ENCODE measurements at regions not wholly inside any gene's neighbourhood (a gene's known extent, or its start where the extent isn't known, plus 50 kb on each side); places are given as distances from the start of the nearest gene placed in this dataset.

DNA sequence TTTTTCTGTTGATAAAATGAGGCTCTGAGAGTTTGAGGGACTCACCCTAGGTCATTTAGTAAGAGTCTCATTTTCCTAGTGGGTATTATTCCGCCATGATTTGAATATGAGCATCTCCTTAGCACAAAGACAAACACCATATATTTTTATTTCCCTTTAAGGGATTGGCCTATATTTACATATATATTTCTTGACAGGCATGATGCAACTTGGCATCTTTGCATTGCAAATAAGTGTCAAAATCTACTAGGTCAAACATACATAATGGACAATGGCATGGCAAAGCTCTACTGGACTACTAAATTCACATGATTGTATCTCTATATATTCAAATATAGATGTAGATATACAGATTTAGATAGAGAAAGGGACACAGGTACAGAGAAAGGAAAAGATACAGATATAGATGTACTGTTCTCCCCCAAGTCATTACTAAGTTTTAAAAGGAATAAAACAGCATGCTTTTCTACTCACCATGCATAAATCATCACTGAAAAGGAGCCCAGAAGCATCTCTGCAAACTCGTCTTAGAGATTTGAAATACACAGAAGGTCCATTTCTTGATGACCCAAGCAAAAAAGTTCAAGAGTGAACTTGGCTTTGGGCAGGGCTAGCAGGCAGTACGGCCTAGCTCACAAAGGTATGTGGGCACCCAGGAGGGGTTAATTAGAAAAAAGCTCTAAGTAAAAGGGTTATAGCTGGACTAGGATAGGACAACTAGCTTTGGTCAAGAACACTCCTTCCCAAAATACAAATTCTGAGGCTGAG is 495.8 kb downstream of the NTRK3 start:
- TF ChIP-seq, protein P1, sequence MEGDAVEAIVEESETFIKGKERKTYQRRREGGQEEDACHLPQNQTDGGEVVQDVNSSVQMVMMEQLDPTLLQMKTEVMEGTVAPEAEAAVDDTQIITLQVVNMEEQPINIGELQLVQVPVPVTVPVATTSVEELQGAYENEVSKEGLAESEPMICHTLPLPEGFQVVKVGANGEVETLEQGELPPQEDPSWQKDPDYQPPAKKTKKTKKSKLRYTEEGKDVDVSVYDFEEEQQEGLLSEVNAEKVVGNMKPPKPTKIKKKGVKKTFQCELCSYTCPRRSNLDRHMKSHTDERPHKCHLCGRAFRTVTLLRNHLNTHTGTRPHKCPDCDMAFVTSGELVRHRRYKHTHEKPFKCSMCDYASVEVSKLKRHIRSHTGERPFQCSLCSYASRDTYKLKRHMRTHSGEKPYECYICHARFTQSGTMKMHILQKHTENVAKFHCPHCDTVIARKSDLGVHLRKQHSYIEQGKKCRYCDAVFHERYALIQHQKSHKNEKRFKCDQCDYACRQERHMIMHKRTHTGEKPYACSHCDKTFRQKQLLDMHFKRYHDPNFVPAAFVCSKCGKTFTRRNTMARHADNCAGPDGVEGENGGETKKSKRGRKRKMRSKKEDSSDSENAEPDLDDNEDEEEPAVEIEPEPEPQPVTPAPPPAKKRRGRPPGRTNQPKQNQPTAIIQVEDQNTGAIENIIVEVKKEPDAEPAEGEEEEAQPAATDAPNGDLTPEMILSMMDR (conservative IDR thresholded peaks at IDR 0.05) = no peak
- no peak for TF ChIP-seq ZFX (IDR thresholded peaks at IDR 0.05)

Measured in C4-2B (cell line).